Progenitor cell of endocrine pancreas (in vitro differentiated cells): ENCODE measurements at regions not wholly inside any gene's neighbourhood (a gene's known extent, or its start where the extent isn't known, plus 50 kb on each side); places are given as distances from the start of the nearest gene placed in this dataset.

Source experiments
- DNase-seq: peaks from one replicate; pipeline ENCODE4 v3.0.0; 2021; ENCODE audit warnings: low spot score; ENCODE audit not compliant: unreplicated experiment
- H3K27ac Mint-ChIP-seq: 2 replicates; pipeline ENCODE4 v1.8.0; 2021; ENCODE audit warnings: mild to moderate bottlenecking, moderate library complexity, mixed read lengths
- H3K27me3 Mint-ChIP-seq: 2 replicates; pipeline ENCODE4 v1.8.0; 2021; ENCODE audit warnings: mixed read lengths
- H3K36me3 Mint-ChIP-seq: 2 replicates; pipeline ENCODE4 v1.8.0; 2022; ENCODE audit warnings: mixed read lengths; ENCODE audit not compliant: insufficient read depth
- H3K4me1 Mint-ChIP-seq: 2 replicates; pipeline ENCODE4 v1.8.0; 2021; ENCODE audit warnings: low read depth, mixed read lengths
- H3K4me3 Mint-ChIP-seq: 2 replicates; pipeline ENCODE4 v1.8.0; 2021; ENCODE audit warnings: low read depth, mild to moderate bottlenecking, moderate library complexity, mixed read lengths
- H3K9me3 Mint-ChIP-seq: 2 replicates; pipeline ENCODE4 v1.8.0; 2021; ENCODE audit warnings: low read depth, mixed read lengths
- TF ChIP-seq, protein P1 (sequence below): fragments of 200-600 bp; sonication (generic); IDR thresholded peaks from one replicate; pipeline ENCODE4 v1.5.0; 2021; ENCODE audit warnings: antibody characterized with exemption, mild to moderate bottlenecking; ENCODE audit not compliant: unreplicated experiment

GRCh38 chr6:63476302-63476701 is 96.0 kb upstream of the LOC128125822 start:
- no peak for DNase-seq
- TF ChIP-seq, protein P1, sequence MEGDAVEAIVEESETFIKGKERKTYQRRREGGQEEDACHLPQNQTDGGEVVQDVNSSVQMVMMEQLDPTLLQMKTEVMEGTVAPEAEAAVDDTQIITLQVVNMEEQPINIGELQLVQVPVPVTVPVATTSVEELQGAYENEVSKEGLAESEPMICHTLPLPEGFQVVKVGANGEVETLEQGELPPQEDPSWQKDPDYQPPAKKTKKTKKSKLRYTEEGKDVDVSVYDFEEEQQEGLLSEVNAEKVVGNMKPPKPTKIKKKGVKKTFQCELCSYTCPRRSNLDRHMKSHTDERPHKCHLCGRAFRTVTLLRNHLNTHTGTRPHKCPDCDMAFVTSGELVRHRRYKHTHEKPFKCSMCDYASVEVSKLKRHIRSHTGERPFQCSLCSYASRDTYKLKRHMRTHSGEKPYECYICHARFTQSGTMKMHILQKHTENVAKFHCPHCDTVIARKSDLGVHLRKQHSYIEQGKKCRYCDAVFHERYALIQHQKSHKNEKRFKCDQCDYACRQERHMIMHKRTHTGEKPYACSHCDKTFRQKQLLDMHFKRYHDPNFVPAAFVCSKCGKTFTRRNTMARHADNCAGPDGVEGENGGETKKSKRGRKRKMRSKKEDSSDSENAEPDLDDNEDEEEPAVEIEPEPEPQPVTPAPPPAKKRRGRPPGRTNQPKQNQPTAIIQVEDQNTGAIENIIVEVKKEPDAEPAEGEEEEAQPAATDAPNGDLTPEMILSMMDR: peak; percentile 17
- H3K4me1 Mint-ChIP-seq: peaks cover 20% of the 10 kb centered on the region

DNA sequence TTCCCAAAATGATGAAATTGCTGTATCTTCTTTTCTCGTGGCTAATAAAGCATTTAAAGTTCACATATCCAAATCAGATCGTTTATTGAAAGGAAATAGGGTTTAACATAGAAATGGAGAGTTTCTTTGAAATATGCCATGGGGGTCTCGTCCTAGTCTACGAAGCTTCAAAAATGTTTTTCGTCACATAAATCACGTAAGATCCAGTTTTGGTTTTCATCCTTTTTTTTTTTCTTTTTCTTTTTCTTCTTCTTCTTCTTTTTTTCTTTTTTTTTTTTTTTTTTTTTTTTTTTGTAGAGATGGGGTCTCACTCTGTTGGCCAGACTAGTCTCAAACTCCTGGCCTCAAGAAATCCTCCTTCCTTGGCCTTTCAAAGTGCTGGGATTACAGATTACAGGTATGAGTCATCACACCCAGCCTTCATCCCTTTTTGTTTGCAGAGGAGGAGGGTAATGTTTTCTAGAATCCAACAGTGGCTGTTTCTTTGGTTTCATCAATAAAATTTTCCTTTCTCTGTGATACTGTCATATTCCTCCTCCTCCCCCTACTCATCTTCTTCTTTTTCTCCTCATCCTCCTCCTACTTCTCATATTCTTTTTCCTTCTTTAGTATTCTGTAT is 94.7 kb upstream of the LOC128125822 start:
- H3K27me3 Mint-ChIP-seq: no peaks in the 10 kb centered on the region
- peaks cover 3% of the 10 kb centered on the region for H3K9me3 Mint-ChIP-seq
- no peak overlapping the region for H3K27ac Mint-ChIP-seq
- H3K36me3 Mint-ChIP-seq: no peaks in the 10 kb centered on the region
- no peak for DNase-seq
- TF ChIP-seq, protein P1: no peak
- H3K4me1 Mint-ChIP-seq: peaks cover 20% of the 10 kb centered on the region
- no peak overlapping the region for H3K4me3 Mint-ChIP-seq

More at GRCh38 chr6:63476302-63476701, 96.0 kb upstream of the LOC128125822 start:
- H3K9me3 Mint-ChIP-seq: peaks cover 3% of the 10 kb centered on the region
- H3K27ac Mint-ChIP-seq: no peak overlapping the region
- H3K36me3 Mint-ChIP-seq: no peaks in the 10 kb centered on the region
- H3K27me3 Mint-ChIP-seq: no peaks in the 10 kb centered on the region
- H3K4me3 Mint-ChIP-seq: no peak overlapping the region

DNA sequence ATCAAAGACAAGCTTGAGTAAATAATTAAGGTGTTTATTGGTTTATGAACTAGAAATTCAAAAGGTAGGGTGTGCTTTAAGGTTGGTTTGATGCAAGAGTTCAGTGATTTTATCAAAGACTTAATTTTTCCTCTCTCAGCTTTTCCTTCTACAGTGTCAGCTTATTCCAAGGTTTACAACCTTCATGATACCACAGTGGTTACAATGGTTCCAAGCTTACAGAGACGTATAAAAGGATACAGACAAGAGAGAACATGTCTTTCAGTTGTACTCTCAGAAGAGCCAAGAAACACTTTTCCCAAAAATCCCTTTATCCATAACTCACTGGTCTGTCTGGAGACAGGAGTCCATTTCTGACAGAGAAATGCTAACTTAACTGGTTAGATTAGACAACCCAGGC is 93.5 kb upstream of the LOC128125822 start:
- H3K4me1 Mint-ChIP-seq: peaks cover 20% of the 10 kb centered on the region
- H3K27me3 Mint-ChIP-seq: no peaks in the 10 kb centered on the region
- H3K9me3 Mint-ChIP-seq: peaks cover 3% of the 10 kb centered on the region
- no peak for DNase-seq
- TF ChIP-seq, protein P1: no peak
- no peak overlapping the region for H3K4me3 Mint-ChIP-seq
- no peaks in the 10 kb centered on the region for H3K36me3 Mint-ChIP-seq
- H3K27ac Mint-ChIP-seq: no peak overlapping the region

GRCh38 chr6:63486196-63486595 is 86.1 kb upstream of the LOC128125822 start:
- TF ChIP-seq, protein P1: no peak
- DNase-seq: no peak
- Mint-ChIP-seq H3K9me3 (no peaks in the 10 kb centered on the region), H3K27ac (no peak overlapping the region), H3K36me3 (no peaks in the 10 kb centered on the region), H3K4me1 (no peaks in the 10 kb centered on the region), H3K27me3 (no peaks in the 10 kb centered on the region), H3K4me3 (no peak overlapping the region)

DNA sequence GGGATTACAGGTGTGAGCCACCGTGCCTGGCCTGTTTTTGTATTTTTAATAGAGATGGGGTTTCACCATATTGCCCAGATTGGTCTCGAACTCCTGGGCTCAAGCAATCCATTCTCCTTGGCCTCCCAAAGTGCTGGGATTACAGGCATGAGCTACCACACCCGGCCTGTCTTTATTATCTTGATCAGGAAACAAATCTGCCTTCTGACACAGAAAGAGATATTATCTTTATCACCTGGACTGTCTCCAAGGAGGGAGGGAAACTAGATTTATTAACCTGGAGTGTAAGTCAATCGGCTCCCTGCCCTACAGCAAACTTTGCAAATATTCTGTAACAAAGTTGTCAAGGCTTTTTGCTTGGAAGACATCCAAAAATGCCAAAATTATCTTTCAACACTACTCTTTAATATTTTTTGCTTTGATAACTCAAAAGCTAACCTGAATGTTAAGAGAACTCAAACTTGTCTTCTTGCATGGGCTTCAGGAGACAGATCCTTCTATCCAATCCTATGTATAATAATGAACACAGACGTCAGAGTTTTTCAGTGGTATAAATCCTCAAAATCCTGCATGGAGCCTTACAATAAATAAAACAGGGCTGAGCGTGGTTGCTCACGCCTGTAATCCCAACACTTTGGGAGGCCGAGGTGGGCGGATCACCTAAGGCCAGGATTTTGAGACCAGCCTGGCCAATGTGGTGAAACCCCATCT is 85.0 kb upstream of the LOC128125822 start:
- TF ChIP-seq, protein P1: no peak
- H3K4me3 Mint-ChIP-seq: no peak overlapping the region
- H3K36me3 Mint-ChIP-seq: no peaks in the 10 kb centered on the region
- H3K4me1 Mint-ChIP-seq: no peaks in the 10 kb centered on the region
- H3K27me3 Mint-ChIP-seq: no peaks in the 10 kb centered on the region
- H3K27ac Mint-ChIP-seq: no peak overlapping the region
- DNase-seq: no peak
- H3K9me3 Mint-ChIP-seq: no peaks in the 10 kb centered on the region
